ENCODE measurements at regions not wholly inside any gene's neighbourhood (a gene's known extent, or its start where the extent isn't known, plus 50 kb on each side); places are given as distances from the start of the nearest gene placed in this dataset.
"Not testable (repeated sequence)": the region's sequence is repeated elsewhere in the genome, so short reads cannot be mapped to it uniquely, and the experiment has no call there.

- H3K4me3 ChIP-seq (ENCODE audit: low read length), result no peak overlapping the region
- DNase-seq (ENCODE audit: low read depth, low spot score), result peak; percentile 44
These were observed 209.1 kb upstream of the SLC7A11 start for GRCh38 chr4:138451276-138451663.

- DNase-seq (ENCODE audit: low read depth, low spot score), result no peak
- no peak overlapping the region for H3K4me3 ChIP-seq (ENCODE audit: low read length)
These were observed 208.6 kb upstream of the SLC7A11 start for GRCh38 chr4:138450546-138451275.

GRCh38 chr4:138449938-138450337, 207.8 kb upstream of the SLC7A11 start:
- no peak overlapping the region for H3K4me3 ChIP-seq (ENCODE audit: low read length)

GRCh38 chr4:138448169-138448568, 206.0 kb upstream of the SLC7A11 start:
- no peak for DNase-seq (ENCODE audit: low read depth, low spot score)
- H3K4me3 ChIP-seq (ENCODE audit: low read length), result no peak overlapping the region

More at GRCh38 chr4:138449938-138450337, 207.8 kb upstream of the SLC7A11 start:
- no peak for DNase-seq (ENCODE audit: low read depth, low spot score)

- no peak for DNase-seq (ENCODE audit: low read depth, low spot score)
- no peak overlapping the region for H3K4me3 ChIP-seq (ENCODE audit: low read length)
These were observed 204.3 kb upstream of the SLC7A11 start for GRCh38 chr4:138446456-138446855.

- DNase-seq (ENCODE audit: low read depth, low spot score), result no peak
- no peak overlapping the region for H3K4me3 ChIP-seq (ENCODE audit: low read length)
These were observed 202.9 kb upstream of the SLC7A11 start for GRCh38 chr4:138445098-138445497.

- no peak for DNase-seq (ENCODE audit: low read depth, low spot score)
- no peak overlapping the region for H3K4me3 ChIP-seq (ENCODE audit: low read length)
These were observed 202.1 kb upstream of the SLC7A11 start for GRCh38 chr4:138444260-138444659.

GRCh38 chr4:138439143-138439581, 197.0 kb upstream of the SLC7A11 start:
- DNase-seq (ENCODE audit: low read depth, low spot score), result no peak

GRCh38 chr4:138438608-138439007, 196.5 kb upstream of the SLC7A11 start:
- no peak for DNase-seq (ENCODE audit: low read depth, low spot score)
- H3K4me3 ChIP-seq (ENCODE audit: low read length), result no peak overlapping the region

More at GRCh38 chr4:138439143-138439581, 197.0 kb upstream of the SLC7A11 start:
- no peak overlapping the region for H3K4me3 ChIP-seq (ENCODE audit: low read length)

GRCh38 chr4:138437263-138437851, 195.2 kb upstream of the SLC7A11 start:
- no peak overlapping the region for H3K4me3 ChIP-seq (ENCODE audit: low read length)
- DNase-seq (ENCODE audit: low read depth, low spot score), result no peak

GRCh38 chr4:138435733-138436132, 193.6 kb upstream of the SLC7A11 start:
- H3K4me3 ChIP-seq (ENCODE audit: low read length); DNase-seq (ENCODE audit: low read depth, low spot score): not testable (repeated sequence)

GRCh38 chr4:138435046-138435445, 192.9 kb upstream of the SLC7A11 start:
- not testable (repeated sequence) for DNase-seq (ENCODE audit: low read depth, low spot score); H3K4me3 ChIP-seq (ENCODE audit: low read length)

GRCh38 chr4:138428611-138429010, 186.5 kb upstream of the SLC7A11 start:
- no peak for DNase-seq (ENCODE audit: low read depth, low spot score)

GRCh38 chr4:138426786-138427185, 184.6 kb upstream of the SLC7A11 start:
- no peak overlapping the region for H3K4me3 ChIP-seq (ENCODE audit: low read length)
- no peak for DNase-seq (ENCODE audit: low read depth, low spot score)

More at GRCh38 chr4:138428611-138429010, 186.5 kb upstream of the SLC7A11 start:
- H3K4me3 ChIP-seq (ENCODE audit: low read length), result no peak overlapping the region

GRCh38 chr4:138420471-138420870, 178.3 kb upstream of the SLC7A11 start:
- no peak overlapping the region for H3K4me3 ChIP-seq (ENCODE audit: low read length)
- DNase-seq (ENCODE audit: low read depth, low spot score), result no peak

- no peak for DNase-seq (ENCODE audit: low read depth, low spot score)
- no peak overlapping the region for H3K4me3 ChIP-seq (ENCODE audit: low read length)
These were observed 172.1 kb upstream of the SLC7A11 start for GRCh38 chr4:138414202-138414601.

GRCh38 chr4:138413273-138413672, 171.1 kb upstream of the SLC7A11 start:
- H3K4me3 ChIP-seq (ENCODE audit: low read length), result no peak overlapping the region
- no peak for DNase-seq (ENCODE audit: low read depth, low spot score)

- DNase-seq (ENCODE audit: low read depth, low spot score), result peak; percentile 72
- H3K4me3 ChIP-seq (ENCODE audit: low read length), result no peak overlapping the region
These were observed 170.7 kb upstream of the SLC7A11 start for GRCh38 chr4:138412847-138413246.

GRCh38 chr4:138410266-138410665, 168.1 kb upstream of the SLC7A11 start:
- no peak for DNase-seq (ENCODE audit: low read depth, low spot score)
- no peak overlapping the region for H3K4me3 ChIP-seq (ENCODE audit: low read length)

GRCh38 chr4:138409670-138410069, 167.5 kb upstream of the SLC7A11 start:
- H3K4me3 ChIP-seq (ENCODE audit: low read length), result no peak overlapping the region
- DNase-seq (ENCODE audit: low read depth, low spot score), result no peak

- no peak overlapping the region for H3K4me3 ChIP-seq (ENCODE audit: low read length)
- no peak for DNase-seq (ENCODE audit: low read depth, low spot score)
These were observed 166.6 kb upstream of the SLC7A11 start for GRCh38 chr4:138408758-138409157.

Data from Jurkat, Clone E6-1 (cell line).